ENCODE measurements at regions not wholly inside any gene's neighbourhood (a gene's known extent, or its start where the extent isn't known, plus 50 kb on each side); places are given as distances from the start of the nearest gene placed in this dataset.

- ATAC-seq (replicated peaks; ENCODE audit: extremely low read depth, poor library complexity, severe bottlenecking) (no peak), DNase-seq (ENCODE audit: low spot score in 2 of 2) (no peak)
- Mint-ChIP-seq H3K4me3 (no peak overlapping the region), H3K36me3 (ENCODE audit: insufficient read depth) (no peaks in the 10 kb centered on the region), H3K27ac (ENCODE audit: low read depth) (no peak overlapping the region), H3K4me1 (no peaks in the 10 kb centered on the region), H3K27me3 (peaks cover 18% of the 10 kb centered on the region), H3K9me3 (no peaks in the 10 kb centered on the region)
Observed at GRCh38 chr11:20311444-20311843, 52.1 kb upstream of the HTATIP2 start.

- no peak overlapping the region for H3K4me3 Mint-ChIP-seq
- ATAC-seq (replicated peaks; ENCODE audit: extremely low read depth, poor library complexity, severe bottlenecking) (no peak), DNase-seq (ENCODE audit: low spot score in 2 of 2) (no peak)
- H3K9me3 Mint-ChIP-seq = no peaks in the 10 kb centered on the region
- H3K27me3 Mint-ChIP-seq = peaks cover 24% of the 10 kb centered on the region
- H3K36me3 Mint-ChIP-seq (ENCODE audit: insufficient read depth) = no peaks in the 10 kb centered on the region
- no peak overlapping the region for H3K27ac Mint-ChIP-seq (ENCODE audit: low read depth)
- no peaks in the 10 kb centered on the region for H3K4me1 Mint-ChIP-seq
Observed at GRCh38 chr11:20310596-20311394, 52.7 kb upstream of the HTATIP2 start.

- Mint-ChIP-seq H3K27ac (ENCODE audit: low read depth) (no peak overlapping the region), H3K4me3 (no peak overlapping the region), H3K27me3 (peaks cover 26% of the 10 kb centered on the region), H3K9me3 (no peaks in the 10 kb centered on the region), H3K4me1 (no peaks in the 10 kb centered on the region), H3K36me3 (ENCODE audit: insufficient read depth) (no peaks in the 10 kb centered on the region)
- ATAC-seq (replicated peaks; ENCODE audit: extremely low read depth, poor library complexity, severe bottlenecking) (no peak), DNase-seq (ENCODE audit: low spot score in 2 of 2) (no peak)
Observed at GRCh38 chr11:20310137-20310536, 53.4 kb upstream of the HTATIP2 start.

GRCh38 chr11:20309231-20310025 is 54.1 kb upstream of the HTATIP2 start:
- ATAC-seq (replicated peaks; ENCODE audit: extremely low read depth, poor library complexity, severe bottlenecking) = no peak

GRCh38 chr11:20308601-20309000 is 54.9 kb upstream of the HTATIP2 start:
- Mint-ChIP-seq H3K36me3 (ENCODE audit: insufficient read depth) (peaks cover under 1% of the 10 kb centered on the region), H3K27ac (ENCODE audit: low read depth) (no peak overlapping the region), H3K9me3 (no peaks in the 10 kb centered on the region), H3K4me3 (no peak overlapping the region), H3K27me3 (peaks cover 42% of the 10 kb centered on the region), H3K4me1 (no peaks in the 10 kb centered on the region)
- no peak for DNase-seq (ENCODE audit: low spot score in 2 of 2)
- no peak for ATAC-seq (replicated peaks; ENCODE audit: extremely low read depth, poor library complexity, severe bottlenecking)

More at GRCh38 chr11:20309231-20310025, 54.1 kb upstream of the HTATIP2 start:
- no peak overlapping the region for H3K4me3 Mint-ChIP-seq
- H3K27ac Mint-ChIP-seq (ENCODE audit: low read depth) = no peak overlapping the region
- no peaks in the 10 kb centered on the region for H3K9me3 Mint-ChIP-seq
- no peaks in the 10 kb centered on the region for H3K36me3 Mint-ChIP-seq (ENCODE audit: insufficient read depth)
- peaks cover 34% of the 10 kb centered on the region for H3K27me3 Mint-ChIP-seq
- H3K4me1 Mint-ChIP-seq = no peaks in the 10 kb centered on the region
- DNase-seq (ENCODE audit: low spot score in 2 of 2) = no peak

GRCh38 chr11:20303391-20303965 is 60.0 kb upstream of the HTATIP2 start:
- peaks cover 69% of the 10 kb centered on the region for H3K27me3 Mint-ChIP-seq
- no peak overlapping the region for H3K27ac Mint-ChIP-seq (ENCODE audit: low read depth)
- DNase-seq (ENCODE audit: low spot score in 2 of 2) (no peak), ATAC-seq (replicated peaks; ENCODE audit: extremely low read depth, poor library complexity, severe bottlenecking) (no peak)
- no peak overlapping the region for H3K4me3 Mint-ChIP-seq
- H3K9me3 Mint-ChIP-seq = no peaks in the 10 kb centered on the region
- H3K36me3 Mint-ChIP-seq (ENCODE audit: insufficient read depth) = peaks cover 2% of the 10 kb centered on the region
- no peaks in the 10 kb centered on the region for H3K4me1 Mint-ChIP-seq

- Mint-ChIP-seq H3K4me1 (no peaks in the 10 kb centered on the region), H3K36me3 (ENCODE audit: insufficient read depth) (no peaks in the 10 kb centered on the region), H3K9me3 (no peaks in the 10 kb centered on the region), H3K27ac (ENCODE audit: low read depth) (no peak overlapping the region), H3K4me3 (no peak overlapping the region), H3K27me3 (peaks cover 15% of the 10 kb centered on the region)
- DNase-seq (ENCODE audit: low spot score in 2 of 2) = no peak
- ATAC-seq (replicated peaks; ENCODE audit: extremely low read depth, poor library complexity, severe bottlenecking) = no peak
Observed at GRCh38 chr11:20293992-20294391, 69.5 kb upstream of the HTATIP2 start.

GRCh38 chr11:20293531-20293930 is 70.0 kb upstream of the HTATIP2 start:
- DNase-seq (ENCODE audit: low spot score in 2 of 2) = no peak

GRCh38 chr11:20289732-20290131 is 73.8 kb upstream of the HTATIP2 start:
- Mint-ChIP-seq H3K36me3 (ENCODE audit: insufficient read depth) (no peaks in the 10 kb centered on the region), H3K4me1 (no peaks in the 10 kb centered on the region), H3K27me3 (peaks cover 51% of the 10 kb centered on the region), H3K27ac (ENCODE audit: low read depth) (no peak overlapping the region), H3K4me3 (no peak overlapping the region), H3K9me3 (no peaks in the 10 kb centered on the region)
- no peak for DNase-seq (ENCODE audit: low spot score in 2 of 2)
- ATAC-seq (replicated peaks; ENCODE audit: extremely low read depth, poor library complexity, severe bottlenecking) = no peak

More at GRCh38 chr11:20293531-20293930, 70.0 kb upstream of the HTATIP2 start:
- Mint-ChIP-seq H3K4me1 (no peaks in the 10 kb centered on the region), H3K27ac (ENCODE audit: low read depth) (no peak overlapping the region), H3K9me3 (no peaks in the 10 kb centered on the region), H3K36me3 (ENCODE audit: insufficient read depth) (no peaks in the 10 kb centered on the region), H3K4me3 (no peak overlapping the region), H3K27me3 (peaks cover 19% of the 10 kb centered on the region)
- ATAC-seq (replicated peaks; ENCODE audit: extremely low read depth, poor library complexity, severe bottlenecking) = no peak

GRCh38 chr11:20283475-20283874 is 80.0 kb upstream of the HTATIP2 start:
- Mint-ChIP-seq H3K27ac (ENCODE audit: low read depth) (no peak overlapping the region), H3K27me3 (peaks cover 50% of the 10 kb centered on the region), H3K4me3 (no peak overlapping the region), H3K9me3 (no peaks in the 10 kb centered on the region), H3K36me3 (ENCODE audit: insufficient read depth) (no peaks in the 10 kb centered on the region), H3K4me1 (no peaks in the 10 kb centered on the region)
- ATAC-seq (replicated peaks; ENCODE audit: extremely low read depth, poor library complexity, severe bottlenecking) (no peak), DNase-seq (ENCODE audit: low spot score in 2 of 2) (no peak)

- peaks cover 51% of the 10 kb centered on the region for H3K27me3 Mint-ChIP-seq
- ATAC-seq (replicated peaks; ENCODE audit: extremely low read depth, poor library complexity, severe bottlenecking) (no peak), DNase-seq (ENCODE audit: low spot score in 2 of 2) (no peak)
- no peak overlapping the region for H3K27ac Mint-ChIP-seq (ENCODE audit: low read depth)
- H3K36me3 Mint-ChIP-seq (ENCODE audit: insufficient read depth) = peaks cover 2% of the 10 kb centered on the region
- H3K9me3 Mint-ChIP-seq = no peaks in the 10 kb centered on the region
- no peaks in the 10 kb centered on the region for H3K4me1 Mint-ChIP-seq
- H3K4me3 Mint-ChIP-seq = no peak overlapping the region
Observed at GRCh38 chr11:20278727-20279126, 84.8 kb upstream of the HTATIP2 start.

GRCh38 chr11:20277014-20277413 is 86.5 kb upstream of the HTATIP2 start:
- no peak overlapping the region for H3K27ac Mint-ChIP-seq (ENCODE audit: low read depth)
- H3K27me3 Mint-ChIP-seq = peaks cover 55% of the 10 kb centered on the region

More at GRCh38 chr11:20277014-20277413, 86.5 kb upstream of the HTATIP2 start:
- DNase-seq (ENCODE audit: low spot score in 2 of 2) (no peak), ATAC-seq (replicated peaks; ENCODE audit: extremely low read depth, poor library complexity, severe bottlenecking) (no peak)
- Mint-ChIP-seq H3K36me3 (ENCODE audit: insufficient read depth) (peaks cover 2% of the 10 kb centered on the region), H3K4me1 (no peaks in the 10 kb centered on the region), H3K9me3 (no peaks in the 10 kb centered on the region), H3K4me3 (no peak overlapping the region)

All from central memory CD8-positive, alpha-beta T cell (primary cell).